Esophagus muscularis mucosa (tissue), 4 donors: ENCODE measurements at regions not wholly inside any gene's neighbourhood (a gene's known extent, or its start where the extent isn't known, plus 50 kb on each side); places are given as distances from the start of the nearest gene placed in this dataset.

ENCODE experiments used
- DNase-seq: peaks from one replicate; pipeline ENCODE4 v3.0.0-alpha.2; 2017; ENCODE audit errors: extremely low spot score
- H3K27ac ChIP-seq, 4 donors: fragments of 200-600 bp; sonication (generic); replicated peaks in 1 of 4; 1 replicate in 3 of 4; 2 replicates in 1 of 4; pipeline ENCODE4 v1.5.1; 2016 to 2019; ENCODE audit warnings: mild to moderate bottlenecking in 1 of 4
- H3K27me3 ChIP-seq, 4 donors: fragments of 200-600 bp; sonication (generic); one replicate each; pipeline versions ENCODE4 v1.5.1 to v1.6.0; 2016 to 2019
- H3K36me3 ChIP-seq, 4 donors: fragments of 200-600 bp; sonication (generic); one replicate each; pipeline ENCODE4 v1.5.1; 2016 to 2019
- H3K4me1 ChIP-seq, 4 donors: fragments of 200-600 bp; sonication (generic); one replicate each; pipeline ENCODE4 v1.5.1; 2016 to 2019
- H3K4me3 ChIP-seq, 4 donors: fragments of 200-600 bp; sonication (generic); 1 replicate in 2 of 4; 2 replicates in 2 of 4; pipeline ENCODE4 v1.5.1; 2016 to 2019; ENCODE audit warnings: mild to moderate bottlenecking in 4 of 4, moderate library complexity in 1 of 4
- H3K9me3 ChIP-seq, 4 donors: fragments of 200-600 bp; sonication (generic); 1 replicate in 3 of 4; 2 replicates in 1 of 4; pipeline ENCODE4 v1.5.1; 2016 to 2019
- EP300 ChIP-seq: sonication (generic); formaldehyde crosslinking; IDR thresholded peaks from one replicate; pipeline ENCODE4 v1.6.1; 2017; ENCODE audit warnings: antibody characterized with exemption
- POLR2A ChIP-seq: fragments of 450-650 bp; IDR thresholded peaks from one replicate; pipeline ENCODE4 v1.6.1; 2017; ENCODE audit warnings: antibody characterized with exemption, moderate library complexity, mild to moderate bottlenecking, low read depth
- POLR2AphosphoS5 ChIP-seq, 2 donors: sonication (generic); formaldehyde crosslinking; IDR thresholded peaks; one replicate each; pipeline ENCODE4 v1.6.1; 2017; ENCODE audit warnings: antibody characterized with exemption in 2 of 2
- WGBS: methylation state at CpG from one replicate; pipeline ENCODE4 v1.1.5; 2018; 5-methylcytosine and 5-hydroxymethylcytosine counted together
- intact Hi-C: fragments of 100-400 bp; cut with DNase I; formaldehyde crosslinking; loops from one replicate; pipeline ENCODE4 v1.15.1; 2023
- TF ChIP-seq, protein P1 (sequence below), 3 experiments: fragments of 200-600 bp in 2 of 3; fragments of 450-650 bp in 1 of 3; sonication (generic) in 2 of 3; IDR thresholded peaks; one replicate each; pipeline ENCODE4 v1.5.1; 2017 to 2019; ENCODE audit warnings: antibody characterized with exemption in 3 of 3, mild to moderate bottlenecking in 2 of 3, moderate library complexity in 1 of 3

DNA sequence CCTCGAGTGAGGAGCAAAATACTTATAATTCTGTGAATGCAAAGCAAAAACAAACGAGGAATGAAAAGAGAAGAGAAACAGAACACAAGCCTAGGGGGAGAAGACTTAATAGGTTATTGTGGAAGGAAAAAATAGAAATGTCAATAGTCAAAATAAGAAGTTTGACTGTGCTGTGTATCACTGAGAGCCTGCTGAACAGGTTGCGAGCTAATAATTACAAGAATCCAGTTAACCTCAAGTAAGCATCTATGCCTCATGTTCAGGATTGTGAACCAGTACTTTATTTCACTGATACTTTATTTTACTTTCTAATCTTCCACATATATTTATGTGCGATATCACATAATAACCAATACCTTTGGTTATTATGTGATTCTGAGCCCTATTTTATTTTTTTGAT lies 316.7 kb downstream of the OTUD1 start:
- Histone ChIP-seq H3K9me3 (no peaks in the 10 kb centered on the region), H3K27me3 (no peaks in the 10 kb centered on the region), H3K4me3 (no peak overlapping the region), H3K27ac (no peak overlapping the region), H3K4me1 (no peaks in the 10 kb centered on the region), H3K36me3 (no peaks in the 10 kb centered on the region)
- TF ChIP-seq EP300 (no peak), POLR2AphosphoS5 (IDR thresholded peaks at IDR 0.05) (no peak), POLR2A (no peak)
- TF ChIP-seq, protein P1, sequence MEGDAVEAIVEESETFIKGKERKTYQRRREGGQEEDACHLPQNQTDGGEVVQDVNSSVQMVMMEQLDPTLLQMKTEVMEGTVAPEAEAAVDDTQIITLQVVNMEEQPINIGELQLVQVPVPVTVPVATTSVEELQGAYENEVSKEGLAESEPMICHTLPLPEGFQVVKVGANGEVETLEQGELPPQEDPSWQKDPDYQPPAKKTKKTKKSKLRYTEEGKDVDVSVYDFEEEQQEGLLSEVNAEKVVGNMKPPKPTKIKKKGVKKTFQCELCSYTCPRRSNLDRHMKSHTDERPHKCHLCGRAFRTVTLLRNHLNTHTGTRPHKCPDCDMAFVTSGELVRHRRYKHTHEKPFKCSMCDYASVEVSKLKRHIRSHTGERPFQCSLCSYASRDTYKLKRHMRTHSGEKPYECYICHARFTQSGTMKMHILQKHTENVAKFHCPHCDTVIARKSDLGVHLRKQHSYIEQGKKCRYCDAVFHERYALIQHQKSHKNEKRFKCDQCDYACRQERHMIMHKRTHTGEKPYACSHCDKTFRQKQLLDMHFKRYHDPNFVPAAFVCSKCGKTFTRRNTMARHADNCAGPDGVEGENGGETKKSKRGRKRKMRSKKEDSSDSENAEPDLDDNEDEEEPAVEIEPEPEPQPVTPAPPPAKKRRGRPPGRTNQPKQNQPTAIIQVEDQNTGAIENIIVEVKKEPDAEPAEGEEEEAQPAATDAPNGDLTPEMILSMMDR (IDR thresholded peaks at IDR 0.05), result no peak
- intact Hi-C loops, result no loop called here
- no peak for DNase-seq
- WGBS, result 76% methylated on average over 4 of the region's 4 CpGs

DNA sequence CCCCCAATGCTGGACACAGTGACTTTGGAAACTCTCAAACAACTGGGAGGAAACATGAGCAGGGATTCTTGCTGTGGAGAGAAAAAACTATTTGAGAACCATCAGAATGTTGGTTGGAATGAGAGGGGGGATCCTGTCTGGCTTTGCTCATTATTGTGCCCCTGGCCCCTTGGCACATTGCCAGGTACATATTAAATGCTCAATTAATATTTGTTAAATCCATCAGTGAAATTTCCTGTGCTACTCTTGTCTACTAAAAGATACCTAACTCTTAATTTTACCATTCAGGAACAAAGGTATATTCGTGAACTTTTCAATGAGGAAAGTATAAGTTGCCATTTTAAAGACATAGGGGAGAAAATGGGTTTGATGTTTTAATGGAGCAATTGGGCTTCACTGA lies 329.4 kb downstream of the OTUD1 start:
- H3K27me3 ChIP-seq, result no peaks in the 10 kb centered on the region
- H3K36me3 ChIP-seq, result no peaks in the 10 kb centered on the region
- H3K9me3 ChIP-seq, result peaks cover 0 to 15% (median 3%) of the 10 kb centered on the region in 4 donors
- H3K4me3 ChIP-seq, result no peak overlapping the region
- DNase-seq, result no peak
- intact Hi-C loops, result no loop called here
- 71% methylated on average over 1 of the region's 1 CpG for WGBS
- TF ChIP-seq, protein P1 (IDR thresholded peaks at IDR 0.05), result no peak
- TF ChIP-seq POLR2AphosphoS5 (IDR thresholded peaks at IDR 0.05), result no peak
- TF ChIP-seq EP300, result no peak
- no peak for TF ChIP-seq POLR2A
- no peak overlapping the region for H3K27ac ChIP-seq
- H3K4me1 ChIP-seq, result no peaks in the 10 kb centered on the region

DNA sequence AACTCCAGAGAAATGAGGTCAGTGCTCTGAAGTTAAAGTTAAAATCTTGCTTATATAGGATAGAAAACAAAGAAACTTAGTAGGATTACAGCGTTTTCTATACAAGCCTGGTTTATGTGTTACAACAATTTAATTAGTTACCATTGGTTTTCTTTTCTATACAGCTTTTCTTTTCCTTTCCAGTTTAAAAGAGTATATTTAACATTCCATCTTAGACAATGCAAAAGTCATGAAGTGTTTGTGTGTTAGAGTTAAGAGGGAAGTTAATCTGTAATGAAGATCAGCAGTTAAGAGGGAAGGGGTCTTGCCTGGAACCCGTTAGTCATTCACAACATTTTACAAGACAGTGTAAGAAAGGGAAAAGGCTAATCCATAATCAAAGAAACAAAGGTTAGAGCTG lies 338.3 kb downstream of the OTUD1 start:
- no peaks in the 10 kb centered on the region for H3K27me3 ChIP-seq
- no peaks in the 10 kb centered on the region for H3K9me3 ChIP-seq
- TF ChIP-seq EP300 (no peak), POLR2AphosphoS5 (IDR thresholded peaks at IDR 0.05) (no peak), POLR2A (no peak)
- TF ChIP-seq, protein P1 (IDR thresholded peaks at IDR 0.05), result no peak
- H3K27ac ChIP-seq, result no peak overlapping the region
- no peak overlapping the region for H3K4me3 ChIP-seq
- no peaks in the 10 kb centered on the region for H3K4me1 ChIP-seq
- DNase-seq, result no peak
- no peaks in the 10 kb centered on the region for H3K36me3 ChIP-seq
- intact Hi-C loops, result no loop called here
- WGBS, result 57% methylated on average over 2 of the region's 2 CpGs

DNA sequence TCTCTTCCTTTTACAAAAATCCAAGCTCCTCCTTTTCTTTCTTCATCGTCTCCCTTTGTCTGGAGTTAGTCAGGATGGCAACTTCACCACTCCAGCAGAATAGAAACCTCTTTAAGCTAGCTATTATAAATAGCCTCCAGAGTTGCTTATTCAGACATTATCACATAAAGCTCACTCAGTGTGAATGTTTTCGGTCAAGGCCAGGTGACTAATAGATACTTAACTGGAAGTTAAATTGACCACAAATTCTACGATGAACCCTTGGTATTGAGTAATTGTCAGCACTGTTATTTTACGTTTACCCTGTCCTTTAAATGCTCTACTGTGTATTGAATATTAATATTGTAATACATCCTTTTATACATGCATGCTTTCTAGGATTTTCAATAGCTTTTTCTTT lies 340.4 kb downstream of the OTUD1 start:
- no peak for TF ChIP-seq POLR2AphosphoS5 (IDR thresholded peaks at IDR 0.05)
- TF ChIP-seq, protein P1 (IDR thresholded peaks at IDR 0.05), result no peak
- no peak for TF ChIP-seq EP300
- no peak for TF ChIP-seq POLR2A
- WGBS, result 61% methylated on average over 4 of the region's 4 CpGs
- intact Hi-C loops, result no loop called here
- Histone ChIP-seq H3K27me3 (no peaks in the 10 kb centered on the region), H3K27ac (no peak overlapping the region), H3K4me3 (no peak overlapping the region), H3K9me3 (no peaks in the 10 kb centered on the region), H3K4me1 (no peaks in the 10 kb centered on the region), H3K36me3 (no peaks in the 10 kb centered on the region)
- DNase-seq, result no peak

DNA sequence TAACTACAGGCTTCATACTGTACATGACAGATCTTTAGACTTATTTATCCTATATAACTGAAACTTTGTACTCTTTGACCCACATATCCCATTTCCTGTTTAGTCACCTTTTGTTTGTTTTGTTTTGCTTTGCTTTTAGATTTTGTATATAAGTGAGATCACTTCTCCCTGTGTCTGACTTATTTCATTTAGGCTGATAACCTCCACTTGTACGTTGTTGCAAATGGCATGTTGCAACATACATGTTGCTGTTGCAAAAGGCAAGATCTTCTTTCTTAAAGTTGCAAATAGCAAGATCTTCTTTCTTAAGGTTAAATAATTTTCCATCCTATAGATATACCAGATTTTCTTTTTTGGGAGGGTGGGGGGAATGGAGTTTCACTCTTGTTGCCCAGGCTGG lies 341.5 kb downstream of the OTUD1 start:
- no peaks in the 10 kb centered on the region for H3K36me3 ChIP-seq
- no peaks in the 10 kb centered on the region for H3K9me3 ChIP-seq
- H3K27me3 ChIP-seq, result no peaks in the 10 kb centered on the region
- no peak overlapping the region for H3K27ac ChIP-seq
- no peak for DNase-seq
- TF ChIP-seq EP300 (no peak), POLR2A (no peak), POLR2AphosphoS5 (IDR thresholded peaks at IDR 0.05) (no peak)
- TF ChIP-seq, protein P1 (IDR thresholded peaks at IDR 0.05), result no peak
- H3K4me1 ChIP-seq, result no peaks in the 10 kb centered on the region
- 76% methylated on average over 1 of the region's 1 CpG for WGBS
- intact Hi-C loops, result no loop called here
- H3K4me3 ChIP-seq, result no peak overlapping the region
